H1 (cell line): ENCODE measurements at regions not wholly inside any gene's neighbourhood (a gene's known extent, or its start where the extent isn't known, plus 50 kb on each side); places are given as distances from the start of the nearest gene placed in this dataset.

ENCODE experiments used
- EGR1 ChIP-seq: IDR thresholded peaks from 2 replicates; pipeline ENCODE4 v1.6.1; 2011; ENCODE audit warnings: low read depth, low read length, borderline replicate concordance
- GTF2F1 ChIP-seq: IDR thresholded peaks from 2 replicates; pipeline ENCODE4 v1.6.1; 2012; ENCODE audit warnings: low read depth, low read length, improper control_type of control experiment, borderline replicate concordance
- KDM4A ChIP-seq: IDR thresholded peaks from one replicate; pipeline ENCODE4 v1.7.1; 2012; ENCODE audit warnings: low read depth, mild to moderate bottlenecking, moderate library complexity, low read length, inconsistent platforms; ENCODE audit not compliant: severe bottlenecking
- NRF1 ChIP-seq: IDR thresholded peaks from 2 replicates; pipeline ENCODE4 v1.6.1; 2011; ENCODE audit warnings: mild to moderate bottlenecking, low read depth, low read length, improper control_type of control experiment
- POLR2A ChIP-seq, 2 experiments: IDR thresholded peaks; 1 replicate in 1 of 2; 2 replicates in 1 of 2; pipeline ENCODE4 v1.6.1; 2011; ENCODE audit warnings: low read depth in 2 of 2, low read length in 2 of 2, mild to moderate bottlenecking in 2 of 2; ENCODE audit errors: control extremely low read depth in 1 of 2
- RXRA ChIP-seq: IDR thresholded peaks from 2 replicates; pipeline ENCODE4 v1.6.1; 2011; ENCODE audit warnings: low read depth, mild to moderate bottlenecking, low read length, moderate library complexity; ENCODE audit not compliant: insufficient read depth
- TAF7 ChIP-seq: optimal IDR thresholded peaks from 2 replicates; pipeline ENCODE3; 2011; ENCODE audit warnings: low read depth, mild to moderate bottlenecking, inconsistent platforms, low read length, moderate library complexity, borderline replicate concordance
- TCF12 ChIP-seq: IDR thresholded peaks from 2 replicates; pipeline ENCODE4 v1.6.1; 2011; ENCODE audit warnings: low read depth, mild to moderate bottlenecking, low read length
- YY1 ChIP-seq: IDR thresholded peaks from 2 replicates; pipeline ENCODE4 v1.6.1; 2011; ENCODE audit warnings: low read depth, mild to moderate bottlenecking, low read length
- TF ChIP-seq, protein P1 (sequence below): fragments of 300-600 bp; sonication (generic); IDR thresholded peaks from 2 replicates; pipeline ENCODE4 v1.7.1; 2012; ENCODE audit warnings: low read length, moderate library complexity, mild to moderate bottlenecking, inconsistent platforms; ENCODE audit not compliant: insufficient replicate concordance

DNA sequence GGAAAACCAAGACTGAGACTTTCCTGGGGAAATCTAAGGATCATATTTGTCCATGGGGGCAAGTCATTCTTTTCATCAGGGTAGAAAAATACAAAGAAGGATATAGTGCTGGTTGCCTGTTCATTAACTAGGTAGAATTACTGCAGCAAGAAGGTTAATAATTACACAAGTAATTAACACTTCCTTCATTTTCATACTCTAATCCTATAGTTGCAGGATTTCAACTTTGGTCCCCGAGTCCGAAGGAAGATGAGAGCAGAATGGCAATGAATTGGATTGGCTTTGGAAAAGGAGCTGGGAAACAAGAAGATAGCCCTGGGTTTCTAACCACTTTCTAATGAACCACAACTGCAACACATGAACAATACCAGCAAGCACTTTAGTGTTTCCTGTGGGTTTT is 199.2 kb upstream of the ESRRG start (continued):
- TF ChIP-seq, protein P1, sequence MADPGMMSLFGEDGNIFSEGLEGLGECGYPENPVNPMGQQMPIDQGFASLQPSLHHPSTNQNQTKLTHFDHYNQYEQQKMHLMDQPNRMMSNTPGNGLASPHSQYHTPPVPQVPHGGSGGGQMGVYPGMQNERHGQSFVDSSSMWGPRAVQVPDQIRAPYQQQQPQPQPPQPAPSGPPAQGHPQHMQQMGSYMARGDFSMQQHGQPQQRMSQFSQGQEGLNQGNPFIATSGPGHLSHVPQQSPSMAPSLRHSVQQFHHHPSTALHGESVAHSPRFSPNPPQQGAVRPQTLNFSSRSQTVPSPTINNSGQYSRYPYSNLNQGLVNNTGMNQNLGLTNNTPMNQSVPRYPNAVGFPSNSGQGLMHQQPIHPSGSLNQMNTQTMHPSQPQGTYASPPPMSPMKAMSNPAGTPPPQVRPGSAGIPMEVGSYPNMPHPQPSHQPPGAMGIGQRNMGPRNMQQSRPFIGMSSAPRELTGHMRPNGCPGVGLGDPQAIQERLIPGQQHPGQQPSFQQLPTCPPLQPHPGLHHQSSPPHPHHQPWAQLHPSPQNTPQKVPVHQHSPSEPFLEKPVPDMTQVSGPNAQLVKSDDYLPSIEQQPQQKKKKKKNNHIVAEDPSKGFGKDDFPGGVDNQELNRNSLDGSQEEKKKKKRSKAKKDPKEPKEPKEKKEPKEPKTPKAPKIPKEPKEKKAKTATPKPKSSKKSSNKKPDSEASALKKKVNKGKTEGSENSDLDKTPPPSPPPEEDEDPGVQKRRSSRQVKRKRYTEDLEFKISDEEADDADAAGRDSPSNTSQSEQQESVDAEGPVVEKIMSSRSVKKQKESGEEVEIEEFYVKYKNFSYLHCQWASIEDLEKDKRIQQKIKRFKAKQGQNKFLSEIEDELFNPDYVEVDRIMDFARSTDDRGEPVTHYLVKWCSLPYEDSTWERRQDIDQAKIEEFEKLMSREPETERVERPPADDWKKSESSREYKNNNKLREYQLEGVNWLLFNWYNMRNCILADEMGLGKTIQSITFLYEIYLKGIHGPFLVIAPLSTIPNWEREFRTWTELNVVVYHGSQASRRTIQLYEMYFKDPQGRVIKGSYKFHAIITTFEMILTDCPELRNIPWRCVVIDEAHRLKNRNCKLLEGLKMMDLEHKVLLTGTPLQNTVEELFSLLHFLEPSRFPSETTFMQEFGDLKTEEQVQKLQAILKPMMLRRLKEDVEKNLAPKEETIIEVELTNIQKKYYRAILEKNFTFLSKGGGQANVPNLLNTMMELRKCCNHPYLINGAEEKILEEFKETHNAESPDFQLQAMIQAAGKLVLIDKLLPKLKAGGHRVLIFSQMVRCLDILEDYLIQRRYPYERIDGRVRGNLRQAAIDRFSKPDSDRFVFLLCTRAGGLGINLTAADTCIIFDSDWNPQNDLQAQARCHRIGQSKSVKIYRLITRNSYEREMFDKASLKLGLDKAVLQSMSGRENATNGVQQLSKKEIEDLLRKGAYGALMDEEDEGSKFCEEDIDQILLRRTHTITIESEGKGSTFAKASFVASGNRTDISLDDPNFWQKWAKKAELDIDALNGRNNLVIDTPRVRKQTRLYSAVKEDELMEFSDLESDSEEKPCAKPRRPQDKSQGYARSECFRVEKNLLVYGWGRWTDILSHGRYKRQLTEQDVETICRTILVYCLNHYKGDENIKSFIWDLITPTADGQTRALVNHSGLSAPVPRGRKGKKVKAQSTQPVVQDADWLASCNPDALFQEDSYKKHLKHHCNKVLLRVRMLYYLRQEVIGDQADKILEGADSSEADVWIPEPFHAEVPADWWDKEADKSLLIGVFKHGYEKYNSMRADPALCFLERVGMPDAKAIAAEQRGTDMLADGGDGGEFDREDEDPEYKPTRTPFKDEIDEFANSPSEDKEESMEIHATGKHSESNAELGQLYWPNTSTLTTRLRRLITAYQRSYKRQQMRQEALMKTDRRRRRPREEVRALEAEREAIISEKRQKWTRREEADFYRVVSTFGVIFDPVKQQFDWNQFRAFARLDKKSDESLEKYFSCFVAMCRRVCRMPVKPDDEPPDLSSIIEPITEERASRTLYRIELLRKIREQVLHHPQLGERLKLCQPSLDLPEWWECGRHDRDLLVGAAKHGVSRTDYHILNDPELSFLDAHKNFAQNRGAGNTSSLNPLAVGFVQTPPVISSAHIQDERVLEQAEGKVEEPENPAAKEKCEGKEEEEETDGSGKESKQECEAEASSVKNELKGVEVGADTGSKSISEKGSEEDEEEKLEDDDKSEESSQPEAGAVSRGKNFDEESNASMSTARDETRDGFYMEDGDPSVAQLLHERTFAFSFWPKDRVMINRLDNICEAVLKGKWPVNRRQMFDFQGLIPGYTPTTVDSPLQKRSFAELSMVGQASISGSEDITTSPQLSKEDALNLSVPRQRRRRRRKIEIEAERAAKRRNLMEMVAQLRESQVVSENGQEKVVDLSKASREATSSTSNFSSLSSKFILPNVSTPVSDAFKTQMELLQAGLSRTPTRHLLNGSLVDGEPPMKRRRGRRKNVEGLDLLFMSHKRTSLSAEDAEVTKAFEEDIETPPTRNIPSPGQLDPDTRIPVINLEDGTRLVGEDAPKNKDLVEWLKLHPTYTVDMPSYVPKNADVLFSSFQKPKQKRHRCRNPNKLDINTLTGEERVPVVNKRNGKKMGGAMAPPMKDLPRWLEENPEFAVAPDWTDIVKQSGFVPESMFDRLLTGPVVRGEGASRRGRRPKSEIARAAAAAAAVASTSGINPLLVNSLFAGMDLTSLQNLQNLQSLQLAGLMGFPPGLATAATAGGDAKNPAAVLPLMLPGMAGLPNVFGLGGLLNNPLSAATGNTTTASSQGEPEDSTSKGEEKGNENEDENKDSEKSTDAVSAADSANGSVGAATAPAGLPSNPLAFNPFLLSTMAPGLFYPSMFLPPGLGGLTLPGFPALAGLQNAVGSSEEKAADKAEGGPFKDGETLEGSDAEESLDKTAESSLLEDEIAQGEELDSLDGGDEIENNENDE, result no peak
- no peak for TF ChIP-seq POLR2A (IDR thresholded peaks at IDR 0.05; ENCODE audit: control extremely low read depth in 1 of 2, low read depth in 2 of 2, low read length in 2 of 2)
- TF ChIP-seq RXRA, result no peak
- no peak for TF ChIP-seq KDM4A
- TF ChIP-seq GTF2F1, result no peak
- TF ChIP-seq YY1, result no peak
- TF ChIP-seq TCF12, result no peak
- no peak for TF ChIP-seq NRF1
- TF ChIP-seq EGR1, result no peak
- no peak for TF ChIP-seq TAF7
